HUES48 (cell line): ENCODE measurements at regions not wholly inside any gene's neighbourhood (a gene's known extent, or its start where the extent isn't known, plus 50 kb on each side); places are given as distances from the start of the nearest gene placed in this dataset.

Experiments
- H3K27ac ChIP-seq: one replicate; pipeline ENCODE4 v1.7.0; 2013; ENCODE audit warnings: low read depth, low read length, inconsistent platforms
- H3K27me3 ChIP-seq: 2 replicates; pipeline ENCODE4 v1.6.1; 2013; ENCODE audit warnings: mild to moderate bottlenecking, low read length; ENCODE audit not compliant: control insufficient read depth, insufficient read depth
- H3K36me3 ChIP-seq: 2 replicates; pipeline ENCODE4 v1.6.1; 2013; ENCODE audit warnings: low read length; ENCODE audit not compliant: control insufficient read depth, insufficient read depth
- H3K4me1 ChIP-seq: 2 replicates; pipeline ENCODE4 v1.6.1; 2013; ENCODE audit warnings: mild to moderate bottlenecking, low read length; ENCODE audit not compliant: control insufficient read depth, insufficient read depth
- H3K4me3 ChIP-seq: 2 replicates; pipeline ENCODE4 v1.5.1; 2013; ENCODE audit warnings: mild to moderate bottlenecking, low read depth, low read length
- H3K9ac ChIP-seq: 2 replicates; pipeline ENCODE4 v1.6.1; 2013; ENCODE audit warnings: mild to moderate bottlenecking, low read depth, low read length, moderate library complexity
- H3K9me3 ChIP-seq: 2 replicates; pipeline ENCODE4 v1.6.1; 2013; ENCODE audit warnings: low read length; ENCODE audit not compliant: control insufficient read depth, insufficient read depth

- Histone ChIP-seq H3K4me3 (no peak overlapping the region), H3K4me1 (no peaks in the 10 kb centered on the region), H3K9ac (no peak overlapping the region), H3K36me3 (no peaks in the 10 kb centered on the region), H3K27me3 (no peaks in the 10 kb centered on the region), H3K9me3 (no peaks in the 10 kb centered on the region), H3K27ac (no peak overlapping the region)
Observed at GRCh38 chr12:11946161-11946560, 124.6 kb upstream of the BCL2L14 start.

GRCh38 chr12:11947213-11947612, 123.5 kb upstream of the BCL2L14 start:
- Histone ChIP-seq H3K9ac (no peak overlapping the region), H3K9me3 (no peaks in the 10 kb centered on the region), H3K36me3 (no peaks in the 10 kb centered on the region), H3K4me3 (no peak overlapping the region), H3K27me3 (no peaks in the 10 kb centered on the region), H3K4me1 (no peaks in the 10 kb centered on the region), H3K27ac (no peak overlapping the region)

GRCh38 chr12:11949738-11950411, 120.9 kb upstream of the BCL2L14 start:
- no peak overlapping the region for H3K4me3 ChIP-seq
- H3K27ac ChIP-seq = no peak overlapping the region
- no peaks in the 10 kb centered on the region for H3K27me3 ChIP-seq
- H3K4me1 ChIP-seq = no peaks in the 10 kb centered on the region
- no peaks in the 10 kb centered on the region for H3K9me3 ChIP-seq
- H3K9ac ChIP-seq = no peak overlapping the region
- H3K36me3 ChIP-seq = no peaks in the 10 kb centered on the region

GRCh38 chr12:11951209-11951608, 119.5 kb upstream of the BCL2L14 start:
- Histone ChIP-seq H3K4me1 (no peaks in the 10 kb centered on the region), H3K9me3 (no peaks in the 10 kb centered on the region), H3K27me3 (no peaks in the 10 kb centered on the region)

GRCh38 chr12:11953523-11953922, 117.2 kb upstream of the BCL2L14 start:
- Histone ChIP-seq H3K9ac (no peak overlapping the region), H3K27me3 (no peaks in the 10 kb centered on the region), H3K4me1 (peaks cover 6% of the 10 kb centered on the region; the same call in 1 of the 2 replicates), H3K36me3 (no peaks in the 10 kb centered on the region), H3K27ac (no peak overlapping the region), H3K4me3 (no peak overlapping the region), H3K9me3 (no peaks in the 10 kb centered on the region)

More at GRCh38 chr12:11951209-11951608, 119.5 kb upstream of the BCL2L14 start:
- Histone ChIP-seq H3K4me3 (no peak overlapping the region), H3K36me3 (no peaks in the 10 kb centered on the region), H3K9ac (no peak overlapping the region), H3K27ac (no peak overlapping the region)

- peaks cover 12% of the 10 kb centered on the region; the same call in 1 of the 2 replicates for H3K4me1 ChIP-seq
- H3K27me3 ChIP-seq = no peaks in the 10 kb centered on the region
- H3K4me3 ChIP-seq = no peak overlapping the region
- no peaks in the 10 kb centered on the region for H3K9me3 ChIP-seq
- no peak overlapping the region for H3K27ac ChIP-seq
- no peak overlapping the region for H3K9ac ChIP-seq
- H3K36me3 ChIP-seq = no peaks in the 10 kb centered on the region
Observed at GRCh38 chr12:11954181-11954580, 116.6 kb upstream of the BCL2L14 start.

- Histone ChIP-seq H3K36me3 (no peaks in the 10 kb centered on the region), H3K9me3 (no peaks in the 10 kb centered on the region), H3K4me3 (no peak overlapping the region), H3K27me3 (no peaks in the 10 kb centered on the region), H3K4me1 (peaks cover 12% of the 10 kb centered on the region; the same call in 1 of the 2 replicates), H3K9ac (no peak overlapping the region), H3K27ac (peak overlapping the region; percentile 85)
Observed at GRCh38 chr12:11958221-11959091, 112.3 kb upstream of the BCL2L14 start.

GRCh38 chr12:11959117-11959823, 111.5 kb upstream of the BCL2L14 start:
- Histone ChIP-seq H3K4me1 (peaks cover 12% of the 10 kb centered on the region; the same call in 1 of the 2 replicates), H3K9ac (no peak overlapping the region), H3K9me3 (no peaks in the 10 kb centered on the region), H3K36me3 (no peaks in the 10 kb centered on the region), H3K27ac (peak overlapping the region; percentile 85), H3K4me3 (no peak overlapping the region), H3K27me3 (no peaks in the 10 kb centered on the region)

GRCh38 chr12:11960646-11961045, 110.1 kb upstream of the BCL2L14 start:
- H3K27ac ChIP-seq = no peak overlapping the region
- H3K27me3 ChIP-seq = no peaks in the 10 kb centered on the region

GRCh38 chr12:11961686-11962085, 109.1 kb upstream of the BCL2L14 start:
- no peaks in the 10 kb centered on the region for H3K27me3 ChIP-seq

More at GRCh38 chr12:11960646-11961045, 110.1 kb upstream of the BCL2L14 start:
- H3K9me3 ChIP-seq = no peaks in the 10 kb centered on the region
- H3K4me1 ChIP-seq = peaks cover 12% of the 10 kb centered on the region; the same call in 1 of the 2 replicates
- no peak overlapping the region for H3K9ac ChIP-seq
- no peak overlapping the region for H3K4me3 ChIP-seq
- no peaks in the 10 kb centered on the region for H3K36me3 ChIP-seq

More at GRCh38 chr12:11961686-11962085, 109.1 kb upstream of the BCL2L14 start:
- Histone ChIP-seq H3K4me3 (no peak overlapping the region), H3K9me3 (no peaks in the 10 kb centered on the region), H3K27ac (no peak overlapping the region), H3K4me1 (peaks cover 12% of the 10 kb centered on the region; the same call in 1 of the 2 replicates), H3K9ac (no peak overlapping the region), H3K36me3 (no peaks in the 10 kb centered on the region)
